Right renal cortex interstitium (tissue), 3 donors: ENCODE measurements at regions not wholly inside any gene's neighbourhood (a gene's known extent, or its start where the extent isn't known, plus 50 kb on each side); places are given as distances from the start of the nearest gene placed in this dataset.

Experiments used
- DNase-seq, 3 donors: peaks; one replicate each; pipeline ENCODE4 v3.0.0-alpha.2; 2013; ENCODE audit warnings: low read depth in 3 of 3, low spot score in 2 of 3

GRCh38 chr4:178856139-178856800 is 1414.0 kb upstream of the AGA start:
- no peak for DNase-seq

DNA sequence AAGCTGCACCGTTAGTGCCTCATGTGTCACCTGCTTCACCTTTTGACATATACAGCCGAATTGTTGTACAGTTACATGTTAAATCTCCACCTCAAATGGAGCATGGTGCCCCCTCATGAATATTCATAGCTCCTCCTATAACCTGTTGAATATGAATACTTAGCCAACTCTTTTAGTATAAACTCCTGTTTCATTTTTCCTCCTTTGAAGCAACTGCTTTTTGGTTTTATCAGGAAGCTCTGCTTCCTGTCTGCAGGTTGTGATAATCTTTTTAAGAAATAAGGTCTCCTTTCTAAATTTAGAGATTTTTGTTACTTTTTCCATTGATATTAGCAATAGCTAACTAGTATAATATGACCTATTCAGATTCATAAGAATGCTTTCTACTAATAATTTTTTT is 1429.2 kb upstream of the AGA start:
- no peak for DNase-seq

DNA sequence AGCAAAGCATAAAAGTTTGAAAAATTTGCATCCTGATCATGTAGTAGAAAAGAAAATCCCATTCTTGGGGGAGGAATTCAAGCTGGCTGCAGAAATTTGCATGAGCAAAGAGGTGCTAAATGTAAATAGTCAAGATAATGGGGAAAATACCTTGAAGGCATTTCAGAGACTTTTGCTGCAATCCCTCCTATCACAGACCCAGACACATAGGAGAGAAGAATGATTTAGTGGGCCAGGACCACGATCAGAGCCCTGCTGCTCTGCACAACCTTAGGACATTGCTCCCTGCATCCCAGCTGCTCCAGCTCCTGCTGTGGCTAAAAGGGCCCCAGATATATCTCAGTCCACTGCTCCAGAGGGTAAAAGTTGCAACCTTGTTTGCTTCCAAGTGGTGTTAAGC is 1439.7 kb upstream of the AGA start:
- DNase-seq = no peak

DNA sequence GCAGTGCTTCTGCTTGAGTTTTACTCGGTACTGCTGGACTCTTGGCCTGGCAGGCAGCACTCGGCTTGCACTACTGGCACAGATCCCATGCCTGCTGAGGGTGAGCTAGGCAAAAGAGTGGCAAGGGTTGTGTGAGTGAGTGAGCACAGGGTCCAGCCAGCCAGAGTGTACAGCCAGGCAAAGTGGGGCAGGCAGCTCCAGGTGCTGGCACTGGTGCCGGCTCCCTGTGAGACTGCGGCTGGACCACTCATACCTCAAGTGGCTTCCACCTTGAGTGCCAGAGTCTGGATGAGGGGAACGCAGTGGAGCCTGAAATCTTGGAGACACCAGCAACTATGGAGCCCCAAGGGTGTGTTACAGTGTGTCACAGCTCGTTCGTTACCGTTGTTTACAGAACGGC is 1451.9 kb upstream of the AGA start:
- no peak for DNase-seq

- no peak for DNase-seq
Measured at GRCh38 chr4:178899084-178899483, 1456.8 kb upstream of the AGA start.

- DNase-seq = no peak
Measured at GRCh38 chr4:178917756-178918155, 1475.5 kb upstream of the AGA start.

GRCh38 chr4:178937130-178937529 is 1494.9 kb upstream of the AGA start:
- no peak for DNase-seq

DNA sequence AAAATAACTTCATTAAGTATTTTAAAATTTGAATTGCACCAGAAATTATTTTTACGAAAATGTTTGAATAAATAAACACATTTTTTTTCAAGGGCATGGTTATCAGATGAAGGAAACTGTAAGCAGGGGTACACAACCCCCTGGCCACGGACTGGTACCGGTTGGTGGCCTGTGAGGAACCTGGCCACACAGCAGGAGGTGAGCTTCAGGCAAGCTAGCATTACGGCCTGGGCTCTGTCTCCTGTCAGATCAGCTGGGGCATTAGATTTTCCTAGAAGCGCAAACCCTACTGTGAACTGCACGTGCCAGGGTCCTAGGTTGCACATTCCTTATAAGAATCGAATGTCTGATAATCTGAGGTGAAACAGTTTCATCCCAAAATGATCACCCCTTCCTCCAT is 1499.7 kb upstream of the AGA start:
- no peak for DNase-seq

DNA sequence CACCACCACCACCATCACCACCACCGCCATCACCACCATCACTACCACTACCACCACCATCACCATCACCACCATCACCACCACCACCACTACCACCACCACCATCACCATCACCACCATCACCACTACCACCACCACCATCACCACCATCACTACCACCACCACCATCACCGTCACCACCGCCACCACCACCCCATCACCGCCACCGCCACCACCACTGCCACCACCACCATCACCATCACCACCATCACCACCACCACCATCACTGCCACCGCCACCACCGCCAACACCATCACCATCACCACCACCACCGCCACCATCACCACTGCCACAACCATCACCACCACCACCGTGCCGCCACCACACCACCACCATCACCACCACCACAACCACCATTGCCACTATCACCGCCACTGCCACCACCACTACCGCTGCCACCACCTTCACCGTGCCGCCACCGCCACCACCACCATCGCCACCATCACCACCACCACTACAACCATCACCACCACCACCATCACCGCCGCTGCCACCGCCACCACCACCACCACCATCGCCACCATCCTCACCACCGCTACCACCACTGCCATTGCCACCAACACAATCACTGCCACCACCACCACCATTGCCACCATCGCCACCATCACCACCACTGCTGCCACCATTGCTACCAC is 1511.3 kb upstream of the AGA start:
- no peak for DNase-seq

DNA sequence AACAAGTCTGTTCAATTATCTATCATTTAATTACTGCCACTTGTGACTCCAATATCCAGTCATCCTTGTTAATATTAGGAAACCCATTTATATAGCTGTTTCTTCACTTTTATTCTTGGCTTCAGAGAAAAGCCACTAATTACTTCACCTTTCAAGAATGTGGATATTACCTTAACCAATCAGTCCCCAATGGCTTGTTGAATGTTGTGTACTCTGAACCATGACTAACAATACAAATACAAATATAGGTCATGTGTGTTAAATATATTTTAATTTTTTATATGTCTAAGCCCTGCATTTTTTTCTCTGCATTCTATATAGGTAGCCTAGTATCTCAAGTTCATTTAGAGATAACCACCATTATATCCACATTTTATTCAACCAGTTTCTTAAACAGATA is 1513.4 kb upstream of the AGA start:
- DNase-seq = no peak

- no peak for DNase-seq
Measured at GRCh38 chr4:178958725-178959440, 1516.6 kb upstream of the AGA start.

DNA sequence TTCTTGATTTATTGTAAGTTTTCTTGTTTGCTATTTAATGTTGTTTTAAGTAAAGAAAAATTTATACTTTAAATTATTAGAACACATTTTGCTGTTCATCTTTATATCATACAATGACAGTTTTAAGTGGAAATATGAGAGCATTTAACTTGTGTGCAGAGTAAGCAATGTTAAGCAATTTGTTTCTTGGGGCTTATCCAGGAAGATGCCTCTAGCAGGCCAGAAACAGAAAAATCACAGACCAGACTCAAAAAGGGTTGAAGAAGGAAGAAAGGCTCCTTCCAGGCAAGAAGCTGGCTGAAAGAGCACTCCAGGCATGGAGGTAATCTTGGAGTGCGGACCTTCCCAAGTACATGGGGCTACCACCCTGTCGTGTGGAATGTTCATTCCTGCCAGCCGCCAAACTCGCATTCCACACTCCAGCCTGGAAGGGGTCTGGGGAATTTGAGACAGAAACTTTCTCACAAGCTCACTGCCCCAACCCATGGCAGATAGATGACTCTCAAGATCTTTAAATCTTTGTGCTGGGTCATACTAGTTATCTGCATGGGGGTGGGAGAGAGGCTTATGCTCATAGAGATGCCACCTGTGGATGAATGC is 1521.3 kb upstream of the AGA start:
- peak in 2 of 3 donors; percentile 2 to 8 for DNase-seq

GRCh38 chr4:178966644-178967043 is 1524.4 kb upstream of the AGA start:
- no peak for DNase-seq

DNA sequence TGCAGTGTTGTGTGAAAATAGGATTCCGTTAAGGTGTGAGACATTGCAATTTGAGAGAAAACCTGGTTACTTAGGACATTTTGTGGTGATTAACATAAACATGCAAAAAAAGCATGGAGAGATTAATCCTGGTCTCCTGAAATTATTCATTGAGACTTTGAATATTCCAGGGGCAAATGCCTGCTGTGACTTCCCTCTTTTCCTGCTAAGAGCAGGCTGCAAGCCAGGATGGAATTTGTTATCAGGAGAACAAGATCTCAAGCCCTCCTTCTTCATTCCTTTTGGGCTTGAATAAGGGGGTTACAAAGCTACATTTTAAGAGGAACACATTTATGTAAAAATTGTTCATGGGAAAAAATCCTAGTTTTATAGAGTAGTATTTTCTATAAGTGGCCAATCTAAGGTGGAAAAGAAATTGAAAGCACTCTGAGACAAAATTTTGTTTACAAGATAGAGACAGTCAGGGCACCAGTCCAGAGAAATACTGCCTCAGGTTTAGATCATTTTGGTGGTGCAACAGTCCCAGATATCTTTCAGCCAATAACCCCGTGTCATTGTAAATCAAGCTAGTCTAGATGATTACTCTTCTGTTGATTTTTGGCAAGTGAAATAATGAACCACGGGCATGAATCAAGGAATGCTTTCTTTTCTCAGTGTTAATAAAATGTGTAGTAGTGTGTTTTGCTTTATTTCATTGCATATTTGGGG is 1528.3 kb upstream of the AGA start:
- DNase-seq = no peak

DNA sequence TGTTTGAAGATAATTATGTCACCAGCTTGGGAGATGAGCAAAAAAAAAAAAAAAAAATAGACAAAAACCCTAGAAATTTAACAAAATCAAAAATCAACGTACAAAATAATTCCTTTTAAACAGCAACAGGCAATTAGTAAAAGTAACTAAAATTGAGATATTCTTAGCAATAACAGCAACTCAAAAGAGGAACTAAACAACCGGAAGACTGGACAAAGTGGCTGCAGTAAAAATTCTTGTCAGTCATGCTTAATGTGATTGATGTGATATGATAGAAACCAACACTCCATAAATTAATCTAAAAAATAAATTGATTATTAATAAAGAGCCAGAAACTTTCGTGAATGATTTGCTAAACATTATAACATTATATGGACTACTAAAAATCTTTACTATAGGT is 1534.6 kb upstream of the AGA start:
- no peak for DNase-seq

- DNase-seq = no peak
Measured at GRCh38 chr4:178993306-178993705, 1551.1 kb upstream of the AGA start.

- no peak for DNase-seq
Measured at GRCh38 chr4:179001918-179002317, 1559.7 kb upstream of the AGA start.

GRCh38 chr4:179007755-179008154 is 1565.5 kb upstream of the AGA start:
- DNase-seq = no peak

GRCh38 chr4:179017581-179017980 is 1575.3 kb upstream of the AGA start:
- no peak for DNase-seq

GRCh38 chr4:179027569-179027968 is 1585.3 kb upstream of the AGA start:
- no peak for DNase-seq

DNA sequence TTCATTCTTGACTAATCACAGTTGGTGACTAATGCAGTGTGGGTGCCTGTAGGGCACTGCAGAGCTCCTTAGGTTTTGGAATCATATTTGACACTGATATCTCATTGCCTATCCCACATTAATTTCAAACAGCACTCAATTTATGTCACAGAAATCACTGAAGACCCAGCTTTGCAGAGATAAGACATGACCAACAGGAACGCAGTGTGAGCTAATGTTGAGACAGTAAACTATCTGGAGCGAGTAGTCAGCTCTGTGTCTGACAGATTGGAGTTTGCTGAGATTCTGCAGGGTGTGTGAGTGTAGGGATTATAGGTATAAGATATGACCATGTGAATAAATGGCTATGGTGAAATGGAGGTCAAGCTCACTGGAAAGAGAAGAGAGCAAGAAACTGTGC is 1586.1 kb upstream of the AGA start:
- DNase-seq = no peak
